Memory B cell (primary cell): ENCODE measurements at regions not wholly inside any gene's neighbourhood (a gene's known extent, or its start where the extent isn't known, plus 50 kb on each side); places are given as distances from the start of the nearest gene placed in this dataset.
A peak's percentile ranks its signal among the peaks of the same experiment; 100 is the strongest.
"Not testable (repeated sequence)": the region's sequence is repeated elsewhere in the genome, so short reads cannot be mapped to it uniquely, and the experiment has no call there.

Source experiments
- ATAC-seq: fragments of 150-1000 bp; cut with Tn5 transposase; 2 replicates; pipeline ENCODE4 v1.10.0; 2021; ENCODE audit warnings: low read depth, mild to moderate bottlenecking, moderate library complexity
- DNase-seq, 2 donors: peaks; one replicate each; pipeline ENCODE4 v3.0.0; 2022; ENCODE audit warnings: low spot score in 2 of 2
- H3K27ac Mint-ChIP-seq: one replicate; pipeline ENCODE4 v1.8.0; 2022; ENCODE audit warnings: mild to moderate bottlenecking, moderate library complexity, mixed read lengths
- H3K27me3 Mint-ChIP-seq: one replicate; pipeline ENCODE4 v1.8.0; 2022; ENCODE audit warnings: mixed read lengths
- H3K36me3 Mint-ChIP-seq: one replicate; pipeline ENCODE4 v1.8.0; 2022; ENCODE audit warnings: mild to moderate bottlenecking, mixed read lengths
- H3K4me1 Mint-ChIP-seq: one replicate; pipeline ENCODE4 v1.8.0; 2022; ENCODE audit warnings: mixed read lengths
- H3K4me3 Mint-ChIP-seq: one replicate; pipeline ENCODE4 v1.8.0; 2022; ENCODE audit warnings: mild to moderate bottlenecking, moderate library complexity, mixed read lengths
- H3K9me3 Mint-ChIP-seq: one replicate; pipeline ENCODE4 v1.8.0; 2022; ENCODE audit warnings: mixed read lengths

DNA sequence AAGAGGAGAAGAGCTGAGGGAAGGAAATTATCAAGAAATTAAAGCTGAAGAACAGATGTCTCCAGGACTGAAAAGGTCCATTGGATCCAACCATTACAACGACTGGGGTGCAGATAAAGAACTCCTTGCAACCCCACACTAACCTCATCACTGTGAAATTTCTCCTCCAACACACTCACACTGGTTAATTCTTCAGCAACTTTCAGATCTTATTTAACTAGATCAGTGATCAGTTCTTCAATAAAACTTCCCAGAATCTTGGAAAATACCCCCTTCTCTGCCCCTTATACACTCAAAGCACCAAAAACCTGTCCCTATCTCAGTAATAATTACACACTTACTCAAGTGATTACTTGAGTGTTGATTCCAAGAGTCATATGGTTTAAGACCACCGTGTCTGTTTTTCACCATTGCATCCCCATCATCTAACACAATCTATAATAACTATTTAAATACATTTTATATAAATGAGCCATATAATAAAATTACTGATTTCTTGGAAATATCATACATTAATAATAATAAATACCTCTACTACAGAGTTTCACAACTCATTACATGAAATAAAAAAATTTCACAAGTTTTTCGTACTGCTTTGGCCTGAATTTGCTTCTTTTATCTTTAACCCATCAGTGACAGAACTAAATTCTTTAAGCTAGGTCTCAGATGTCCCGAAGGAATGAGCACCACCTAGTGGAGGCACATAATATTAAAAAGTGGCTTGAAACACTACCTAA, 123.7 kb downstream of the MPP7 start:
- no peaks in the 10 kb centered on the region for H3K36me3 Mint-ChIP-seq
- DNase-seq, result peak in 1 of 2 donors; percentile 30
- H3K27ac Mint-ChIP-seq, result no peak overlapping the region
- H3K4me3 Mint-ChIP-seq, result no peak overlapping the region
- H3K9me3 Mint-ChIP-seq, result no peaks in the 10 kb centered on the region
- no peak for ATAC-seq
- no peaks in the 10 kb centered on the region for H3K27me3 Mint-ChIP-seq
- peaks cover 16% of the 10 kb centered on the region for H3K4me1 Mint-ChIP-seq

- peak overlapping the region; percentile 76 for H3K27ac Mint-ChIP-seq
- H3K4me1 Mint-ChIP-seq, result peaks cover 16% of the 10 kb centered on the region
- H3K36me3 Mint-ChIP-seq, result peaks cover 2% of the 10 kb centered on the region
- no peak for DNase-seq
- peak overlapping the region; percentile 61 for H3K4me3 Mint-ChIP-seq
- no peaks in the 10 kb centered on the region for H3K27me3 Mint-ChIP-seq
- peak; percentile 54 for ATAC-seq
- no peaks in the 10 kb centered on the region for H3K9me3 Mint-ChIP-seq
Observed at GRCh38 chr10:28177944-28178637, 124.8 kb downstream of the MPP7 start.

DNA sequence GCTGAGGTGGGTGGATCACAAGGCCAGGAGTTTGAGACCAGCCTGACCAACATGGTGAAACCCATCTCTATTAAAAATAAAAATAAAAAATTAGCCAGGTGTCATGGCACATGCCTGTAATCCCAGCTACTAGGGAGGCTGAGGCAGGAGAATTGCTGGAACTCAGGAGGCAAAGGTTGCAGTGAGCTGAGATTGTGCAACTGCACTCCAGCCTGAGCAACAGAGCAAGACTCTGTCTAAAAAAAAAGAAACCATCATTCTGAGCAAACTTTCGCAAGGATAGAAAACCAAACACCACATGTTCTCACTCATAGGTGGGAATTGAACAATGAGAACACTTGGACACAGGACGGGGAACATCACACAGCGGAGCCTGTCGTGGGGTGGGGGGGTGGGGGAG, 126.4 kb downstream of the MPP7 start:
- not testable (repeated sequence) for ATAC-seq, H3K4me3 Mint-ChIP-seq, H3K27me3 Mint-ChIP-seq, H3K9me3 Mint-ChIP-seq, H3K36me3 Mint-ChIP-seq, DNase-seq, H3K27ac Mint-ChIP-seq
- H3K4me1 Mint-ChIP-seq, result peaks cover 16% of the 10 kb centered on the region

GRCh38 chr10:28172223-28172610, 130.6 kb downstream of the MPP7 start:
- DNase-seq, result no peak

DNA sequence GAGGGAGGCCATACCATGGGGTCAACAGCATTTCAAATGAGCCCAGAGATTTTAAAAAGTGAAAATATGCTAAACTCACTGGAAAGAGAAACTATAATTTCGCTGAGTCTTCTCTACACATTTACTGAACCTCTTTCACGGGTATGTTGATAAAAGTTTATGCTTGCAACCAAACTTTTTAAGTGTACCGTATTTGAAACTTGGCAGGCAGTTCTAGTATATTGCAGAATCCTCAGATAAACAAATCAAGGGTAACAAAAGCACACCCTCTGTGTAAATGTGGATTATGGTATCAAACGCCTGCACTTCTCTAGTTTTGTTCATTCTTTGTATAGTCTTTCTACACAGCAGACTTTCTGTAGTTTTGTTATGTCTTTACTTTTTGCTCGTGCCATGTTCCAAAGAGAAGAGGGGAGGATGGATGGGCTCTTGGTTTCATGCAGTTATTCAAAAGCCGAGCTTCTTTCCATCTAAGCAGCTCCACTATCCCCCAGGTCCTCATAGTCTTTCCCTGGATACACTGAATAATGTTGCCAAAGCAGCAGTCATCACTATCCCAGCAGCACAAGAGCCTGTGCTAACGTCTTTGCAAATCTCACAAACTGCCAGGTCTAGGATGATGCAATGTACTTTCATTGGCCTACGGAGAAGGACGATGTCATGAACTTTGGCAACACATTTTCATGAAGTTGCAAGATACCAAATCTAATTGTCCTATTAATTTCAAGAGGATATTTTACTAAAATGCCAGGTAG, 131.2 kb downstream of the MPP7 start:
- no peaks in the 10 kb centered on the region for H3K27me3 Mint-ChIP-seq
- no peak for DNase-seq
- no peak overlapping the region for H3K27ac Mint-ChIP-seq
- H3K9me3 Mint-ChIP-seq, result no peaks in the 10 kb centered on the region
- no peak for ATAC-seq
- H3K4me1 Mint-ChIP-seq, result peaks cover 2% of the 10 kb centered on the region
- H3K4me3 Mint-ChIP-seq, result no peak overlapping the region
- H3K36me3 Mint-ChIP-seq, result peaks cover 3% of the 10 kb centered on the region

More at GRCh38 chr10:28172223-28172610, 130.6 kb downstream of the MPP7 start:
- Mint-ChIP-seq H3K36me3 (peaks cover 2% of the 10 kb centered on the region), H3K4me1 (peaks cover 2% of the 10 kb centered on the region), H3K4me3 (no peak overlapping the region), H3K9me3 (no peaks in the 10 kb centered on the region), H3K27ac (no peak overlapping the region), H3K27me3 (no peaks in the 10 kb centered on the region)
- ATAC-seq, result no peak

GRCh38 chr10:28169525-28169924, 133.3 kb downstream of the MPP7 start:
- H3K36me3 Mint-ChIP-seq, result peaks cover 3% of the 10 kb centered on the region
- DNase-seq (no peak), ATAC-seq (no peak)
- no peak overlapping the region for H3K27ac Mint-ChIP-seq
- no peaks in the 10 kb centered on the region for H3K27me3 Mint-ChIP-seq
- H3K4me1 Mint-ChIP-seq, result peaks cover 2% of the 10 kb centered on the region
- H3K9me3 Mint-ChIP-seq, result no peaks in the 10 kb centered on the region
- H3K4me3 Mint-ChIP-seq, result no peak overlapping the region

- Mint-ChIP-seq H3K27ac (no peak overlapping the region), H3K36me3 (peaks cover 10% of the 10 kb centered on the region), H3K4me3 (no peak overlapping the region), H3K27me3 (no peaks in the 10 kb centered on the region), H3K4me1 (no peaks in the 10 kb centered on the region), H3K9me3 (peaks cover 1% of the 10 kb centered on the region)
- DNase-seq (no peak), ATAC-seq (no peak)
Observed at GRCh38 chr10:28160866-28161405, 141.9 kb downstream of the MPP7 start.

GRCh38 chr10:28157379-28157778, 145.5 kb downstream of the MPP7 start:
- H3K27ac Mint-ChIP-seq, result no peak overlapping the region
- H3K27me3 Mint-ChIP-seq, result no peaks in the 10 kb centered on the region
- DNase-seq, result no peak
- no peak overlapping the region for H3K4me3 Mint-ChIP-seq
- no peaks in the 10 kb centered on the region for H3K4me1 Mint-ChIP-seq
- H3K36me3 Mint-ChIP-seq, result peaks cover 3% of the 10 kb centered on the region
- ATAC-seq, result no peak
- H3K9me3 Mint-ChIP-seq, result no peaks in the 10 kb centered on the region

DNA sequence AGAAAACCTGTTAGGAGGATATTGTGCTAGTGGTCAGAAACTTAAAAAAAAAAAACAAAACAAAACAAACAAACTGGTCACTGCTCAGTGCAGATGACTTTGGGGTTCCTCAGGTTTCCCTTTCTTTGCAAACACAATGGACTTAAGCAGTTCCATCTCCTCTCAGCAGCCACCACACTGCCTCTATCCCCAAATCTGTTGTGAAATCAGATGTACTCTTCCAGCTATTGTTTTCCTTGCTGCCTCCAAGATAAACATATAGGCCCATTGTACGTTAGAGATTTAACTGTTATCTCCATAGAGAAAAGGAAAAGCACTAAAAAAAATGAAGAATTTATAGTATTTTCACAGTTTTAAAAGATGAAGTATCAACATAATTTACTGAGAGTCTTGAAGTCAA, 147.1 kb downstream of the MPP7 start:
- no peak for DNase-seq
- no peaks in the 10 kb centered on the region for H3K9me3 Mint-ChIP-seq
- no peak overlapping the region for H3K4me3 Mint-ChIP-seq
- peaks cover 3% of the 10 kb centered on the region for H3K36me3 Mint-ChIP-seq
- no peaks in the 10 kb centered on the region for H3K4me1 Mint-ChIP-seq
- H3K27ac Mint-ChIP-seq, result no peak overlapping the region
- H3K27me3 Mint-ChIP-seq, result no peaks in the 10 kb centered on the region
- no peak for ATAC-seq

GRCh38 chr10:28151636-28152035, 151.2 kb downstream of the MPP7 start:
- ATAC-seq, result no peak
- H3K27me3 Mint-ChIP-seq, result no peaks in the 10 kb centered on the region
- no peak overlapping the region for H3K4me3 Mint-ChIP-seq
- no peaks in the 10 kb centered on the region for H3K4me1 Mint-ChIP-seq
- no peak overlapping the region for H3K27ac Mint-ChIP-seq
- peaks cover 9% of the 10 kb centered on the region for H3K36me3 Mint-ChIP-seq
- no peak for DNase-seq
- no peaks in the 10 kb centered on the region for H3K9me3 Mint-ChIP-seq

DNA sequence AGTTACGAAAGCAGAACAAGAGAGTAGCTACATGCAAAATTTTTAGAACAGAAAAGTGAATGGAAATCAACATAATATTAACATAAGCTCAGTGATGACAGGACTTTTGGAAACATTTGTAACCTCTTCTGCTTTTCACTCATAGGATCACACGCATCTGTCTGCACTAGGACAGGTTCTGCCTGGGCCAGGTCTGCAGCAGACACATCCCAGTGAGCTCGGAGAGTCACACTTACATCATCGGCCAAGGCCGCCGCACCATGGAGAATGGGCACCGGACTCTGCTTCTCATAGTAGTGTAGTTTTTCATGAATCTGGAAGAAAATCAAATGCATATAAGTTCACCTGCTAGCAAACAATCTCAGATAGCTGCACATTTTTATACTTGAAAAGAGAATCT, 150.9 kb upstream of the ODAD2 start:
- no peak overlapping the region for H3K4me3 Mint-ChIP-seq
- no peaks in the 10 kb centered on the region for H3K4me1 Mint-ChIP-seq
- no peaks in the 10 kb centered on the region for H3K9me3 Mint-ChIP-seq
- no peak overlapping the region for H3K27ac Mint-ChIP-seq
- DNase-seq (no peak), ATAC-seq (no peak)
- peaks cover 6% of the 10 kb centered on the region for H3K36me3 Mint-ChIP-seq
- H3K27me3 Mint-ChIP-seq, result no peaks in the 10 kb centered on the region

DNA sequence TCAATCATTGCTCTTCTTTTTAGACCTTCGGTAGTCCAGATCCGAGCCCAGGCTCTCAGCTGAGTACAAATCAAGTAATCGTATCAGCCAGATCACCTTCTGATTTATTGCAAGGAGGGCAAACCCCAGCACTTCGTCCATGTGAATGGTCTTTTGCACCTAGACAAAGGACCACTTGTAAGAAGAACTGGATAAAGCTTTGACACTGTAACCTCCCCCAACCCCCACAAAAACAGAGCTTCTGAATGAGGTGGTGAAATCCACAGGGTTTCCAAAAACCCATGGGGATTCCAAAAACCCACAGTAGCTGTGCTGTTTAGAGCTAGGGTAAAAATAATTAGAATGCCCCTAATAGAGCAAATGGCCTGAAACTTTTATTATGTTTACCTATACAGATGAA, 148.8 kb upstream of the ODAD2 start:
- Mint-ChIP-seq H3K9me3 (no peaks in the 10 kb centered on the region), H3K4me3 (no peak overlapping the region), H3K27me3 (no peaks in the 10 kb centered on the region), H3K27ac (no peak overlapping the region), H3K36me3 (peaks cover 8% of the 10 kb centered on the region), H3K4me1 (no peaks in the 10 kb centered on the region)
- no peak for DNase-seq
- no peak for ATAC-seq

DNA sequence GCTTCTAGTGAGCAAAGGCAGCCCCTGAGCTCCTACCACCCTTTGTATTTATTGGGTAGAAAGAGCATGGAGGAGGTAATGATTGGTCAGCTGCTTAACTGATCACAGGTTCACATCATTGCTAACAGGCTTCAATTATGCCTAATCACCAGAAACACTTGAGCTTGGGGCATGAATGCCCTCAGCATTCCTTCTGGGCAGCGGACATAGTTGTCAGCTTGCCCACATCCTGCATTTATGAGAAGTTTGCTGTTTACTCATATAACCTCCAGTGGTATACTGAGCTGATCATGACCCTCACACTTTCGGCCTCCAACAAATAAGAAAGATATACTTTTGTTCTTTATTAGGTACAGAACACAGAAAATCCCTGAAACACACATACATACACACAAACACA, 140.3 kb upstream of the ODAD2 start:
- Mint-ChIP-seq H3K9me3 (peaks cover 11% of the 10 kb centered on the region), H3K27me3 (no peaks in the 10 kb centered on the region), H3K27ac (no peak overlapping the region), H3K4me1 (no peaks in the 10 kb centered on the region), H3K4me3 (no peak overlapping the region), H3K36me3 (peaks cover 24% of the 10 kb centered on the region)
- ATAC-seq (no peak), DNase-seq (no peak)
